Mesendoderm (in vitro differentiated cells): ENCODE measurements at regions not wholly inside any gene's neighbourhood (a gene's known extent, or its start where the extent isn't known, plus 50 kb on each side); places are given as distances from the start of the nearest gene placed in this dataset.

ENCODE experiments used
- DNase-seq: peaks from one replicate; pipeline ENCODE4 v3.0.0; 2013
- H2AK5ac ChIP-seq: 2 replicates; pipeline ENCODE4 v1.6.1; 2013; ENCODE audit warnings: low read length, inconsistent platforms
- H2BK120ac ChIP-seq: 2 replicates; pipeline ENCODE4 v1.6.1; 2013; ENCODE audit warnings: low read depth, mild to moderate bottlenecking, low read length, moderate library complexity, mixed read lengths
- H2BK15ac ChIP-seq: replicated peaks from 2 replicates; pipeline ENCODE4 v1.6.1; 2013; ENCODE audit warnings: low read depth, mild to moderate bottlenecking, moderate library complexity
- H2BK5ac ChIP-seq: 2 replicates; pipeline ENCODE4 v1.6.1; 2013; ENCODE audit warnings: low read length, inconsistent platforms
- H3K18ac ChIP-seq: 2 replicates; pipeline ENCODE4 v1.6.1; 2013; ENCODE audit warnings: mild to moderate bottlenecking, low read length, mixed read lengths
- H3K23ac ChIP-seq: one replicate; pipeline ENCODE4 v1.6.1; 2013; ENCODE audit warnings: low read length
- H3K27ac ChIP-seq: 2 replicates; pipeline ENCODE4 v1.5.1; 2013; ENCODE audit warnings: low read depth, mild to moderate bottlenecking, inconsistent platforms, low read length, moderate library complexity
- H3K27me3 ChIP-seq: 2 replicates; pipeline ENCODE4 v1.6.1; 2013; ENCODE audit warnings: low read length, control low read depth, mild to moderate bottlenecking, inconsistent platforms; ENCODE audit not compliant: insufficient read depth, poor library complexity
- H3K36me3 ChIP-seq: 2 replicates; pipeline ENCODE4 v1.6.1; 2013; ENCODE audit warnings: low read length, inconsistent platforms; ENCODE audit not compliant: control insufficient read depth, insufficient read depth
- H3K4ac ChIP-seq: one replicate; pipeline ENCODE4 v1.6.1; 2013; ENCODE audit warnings: low read depth, mild to moderate bottlenecking, low read length, moderate library complexity
- H3K4me1 ChIP-seq: 2 replicates; pipeline ENCODE4 v1.6.1; 2013; ENCODE audit warnings: low read depth, low read length, inconsistent platforms; ENCODE audit not compliant: control insufficient read depth
- H3K4me2 ChIP-seq: 2 replicates; pipeline ENCODE4 v1.6.1; 2013; ENCODE audit warnings: low read length
- H3K4me3 ChIP-seq: 2 replicates; pipeline ENCODE4 v1.5.1; 2013; ENCODE audit warnings: mild to moderate bottlenecking, low read length
- H3K56ac ChIP-seq: one replicate; pipeline ENCODE4 v1.6.1; 2013; ENCODE audit warnings: low read length
- H3K79me1 ChIP-seq: 2 replicates; pipeline ENCODE4 v1.6.1; 2013; ENCODE audit warnings: low read length, inconsistent platforms
- H3K79me2 ChIP-seq: 2 replicates; pipeline ENCODE4 v1.6.1; 2013; ENCODE audit warnings: mild to moderate bottlenecking, low read length; ENCODE audit not compliant: control insufficient read depth, insufficient read depth
- H3K9ac ChIP-seq: 2 replicates; pipeline ENCODE4 v1.6.1; 2013; ENCODE audit warnings: low read length, inconsistent platforms
- H4K5ac ChIP-seq: one replicate; pipeline ENCODE4 v1.6.1; 2013; ENCODE audit warnings: low read length
- H4K8ac ChIP-seq: one replicate; pipeline ENCODE4 v1.6.1; 2013; ENCODE audit warnings: low read depth, mild to moderate bottlenecking, control low read depth, low read length, moderate library complexity
- WGBS: extraction: QIAGEN DNeasy Blood & Tissue Kit; methylation state at CpG from one replicate; pipeline ENCODE4 v1.1.7; 2013; ENCODE audit warnings: low lambda C conversion rate, missing lambda C conversion rate; ENCODE audit not compliant: insufficient coverage; ENCODE audit errors: extremely low coverage; 5-methylcytosine and 5-hydroxymethylcytosine counted together

DNA sequence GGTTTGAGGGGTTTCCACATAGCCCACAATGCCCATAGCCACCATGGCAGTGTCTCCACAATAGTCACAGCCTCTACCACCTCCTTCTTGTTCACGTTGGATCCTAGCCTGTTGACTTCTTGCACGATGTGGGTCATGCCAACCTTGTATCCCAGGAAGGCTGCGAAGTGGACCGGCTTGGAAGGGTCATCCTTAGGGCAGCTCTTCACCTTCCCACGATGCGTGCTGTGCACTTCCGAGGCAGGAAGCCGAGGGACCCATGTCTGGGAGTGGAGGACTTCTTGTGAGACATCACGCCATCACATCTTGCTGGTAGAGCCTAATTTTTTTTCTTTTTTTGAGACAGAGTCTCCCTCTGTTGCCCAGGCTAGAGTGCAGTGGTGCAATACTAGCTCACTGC is 144.6 kb upstream of the ASB18 start:
- Histone ChIP-seq H3K56ac (no peak overlapping the region), H3K27me3 (no peaks in the 10 kb centered on the region), H3K4me1 (no peaks in the 10 kb centered on the region), H3K9ac (no peak overlapping the region), H2AK5ac (no peak overlapping the region), H2BK5ac (no peak overlapping the region), H2BK120ac (no peak overlapping the region), H3K79me1 (no peaks in the 10 kb centered on the region), H3K79me2 (no peaks in the 10 kb centered on the region), H2BK15ac (no peak overlapping the region), H3K4me3 (no peak overlapping the region), H3K4ac (no peak overlapping the region), H3K27ac (no peak overlapping the region), H3K4me2 (no peak overlapping the region), H3K36me3 (no peaks in the 10 kb centered on the region), H3K18ac (no peak overlapping the region), H4K8ac (no peak overlapping the region), H3K23ac (no peak overlapping the region), H4K5ac (no peak overlapping the region)
- DNase-seq, result no peak
- no CpG with 5 or more reads among the region's 9 CpGs for WGBS

DNA sequence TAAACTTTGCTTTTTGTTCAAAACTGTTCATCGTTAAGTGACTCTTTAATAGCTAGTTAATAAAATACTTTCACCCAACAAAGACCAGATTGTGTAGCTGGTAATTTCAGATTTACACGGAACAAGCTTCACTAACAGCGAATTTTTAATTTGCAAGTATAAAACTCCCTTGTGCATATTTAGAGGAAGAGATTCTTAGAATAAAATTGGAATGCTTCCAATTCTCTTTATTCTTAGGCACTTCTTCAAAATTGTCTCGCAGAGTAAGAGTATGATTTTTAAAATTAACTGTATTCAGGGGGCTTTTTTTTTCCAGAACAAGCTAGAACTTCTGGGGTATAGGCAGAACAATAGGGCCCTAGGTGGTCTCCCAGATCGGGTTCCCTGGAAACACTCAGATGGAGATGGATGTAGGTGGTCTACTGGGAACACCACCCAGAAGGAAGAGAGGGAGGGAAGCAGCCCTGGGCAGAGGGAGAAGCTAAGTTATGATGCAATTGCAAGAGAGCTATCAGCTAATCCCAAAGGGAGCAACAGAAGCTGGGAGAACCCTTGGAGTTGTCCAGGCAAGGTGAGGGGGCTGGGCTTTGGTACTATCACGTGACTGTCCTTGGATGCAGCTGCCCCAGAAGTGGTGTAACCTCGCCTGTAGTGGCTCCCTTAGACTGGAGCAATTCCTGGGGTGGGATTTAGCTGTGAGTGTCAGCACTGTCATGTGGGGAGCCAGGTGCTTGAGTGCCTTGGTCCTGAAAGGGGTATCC is 151.7 kb upstream of the ASB18 start:
- no peak overlapping the region for H3K56ac ChIP-seq
- H3K27me3 ChIP-seq, result no peaks in the 10 kb centered on the region
- no peak overlapping the region for H3K27ac ChIP-seq
- H2BK5ac ChIP-seq, result no peak overlapping the region
- no peak overlapping the region for H3K4me3 ChIP-seq
- H4K8ac ChIP-seq, result no peak overlapping the region
- no peaks in the 10 kb centered on the region for H3K4me1 ChIP-seq
- H3K18ac ChIP-seq, result no peak overlapping the region
- no peak overlapping the region for H3K4ac ChIP-seq
- no peaks in the 10 kb centered on the region for H3K36me3 ChIP-seq
- H3K9ac ChIP-seq, result no peak overlapping the region
- no peak overlapping the region for H2BK15ac ChIP-seq
- H2BK120ac ChIP-seq, result no peak overlapping the region
- no peak overlapping the region for H3K23ac ChIP-seq
- no peak overlapping the region for H4K5ac ChIP-seq
- no peak for DNase-seq
- H3K79me2 ChIP-seq, result no peaks in the 10 kb centered on the region
- no peaks in the 10 kb centered on the region for H3K79me1 ChIP-seq
- H3K4me2 ChIP-seq, result no peak overlapping the region
- WGBS, result no CpG with 5 or more reads among the region's 7 CpGs
- no peak overlapping the region for H2AK5ac ChIP-seq

DNA sequence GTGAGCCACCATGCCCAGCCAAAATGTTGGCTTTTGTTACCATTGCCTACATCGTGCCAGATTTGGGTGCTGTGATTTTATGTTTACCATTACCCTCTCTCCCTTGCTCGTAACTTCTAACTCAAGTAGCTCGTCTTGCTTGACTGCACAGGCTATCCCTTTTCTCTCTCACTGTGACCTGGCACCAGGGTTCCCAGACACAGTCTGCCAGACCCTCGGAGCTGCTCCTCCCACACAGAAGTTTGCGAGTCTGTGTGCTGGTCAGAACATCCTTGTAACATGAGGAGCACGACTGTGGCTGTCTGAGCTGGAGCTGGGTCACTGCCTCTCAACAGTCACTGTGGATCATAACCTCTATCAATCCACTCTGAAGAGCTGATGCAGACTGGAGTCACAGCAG is 152.5 kb upstream of the ACKR3 start:
- no peak overlapping the region for H3K23ac ChIP-seq
- no peak overlapping the region for H3K18ac ChIP-seq
- H3K4me1 ChIP-seq, result no peaks in the 10 kb centered on the region
- H3K56ac ChIP-seq, result no peak overlapping the region
- no peak overlapping the region for H3K4me3 ChIP-seq
- H3K36me3 ChIP-seq, result no peaks in the 10 kb centered on the region
- H3K27ac ChIP-seq, result no peak overlapping the region
- H2BK120ac ChIP-seq, result no peak overlapping the region
- no peak overlapping the region for H2BK15ac ChIP-seq
- no peaks in the 10 kb centered on the region for H3K79me2 ChIP-seq
- no CpG with 5 or more reads among the region's 6 CpGs for WGBS
- H4K5ac ChIP-seq, result no peak overlapping the region
- no peak overlapping the region for H3K4ac ChIP-seq
- H3K9ac ChIP-seq, result no peak overlapping the region
- no peak for DNase-seq
- H2AK5ac ChIP-seq, result no peak overlapping the region
- no peaks in the 10 kb centered on the region for H3K79me1 ChIP-seq
- H4K8ac ChIP-seq, result no peak overlapping the region
- no peak overlapping the region for H2BK5ac ChIP-seq
- no peaks in the 10 kb centered on the region for H3K27me3 ChIP-seq
- H3K4me2 ChIP-seq, result no peak overlapping the region

DNA sequence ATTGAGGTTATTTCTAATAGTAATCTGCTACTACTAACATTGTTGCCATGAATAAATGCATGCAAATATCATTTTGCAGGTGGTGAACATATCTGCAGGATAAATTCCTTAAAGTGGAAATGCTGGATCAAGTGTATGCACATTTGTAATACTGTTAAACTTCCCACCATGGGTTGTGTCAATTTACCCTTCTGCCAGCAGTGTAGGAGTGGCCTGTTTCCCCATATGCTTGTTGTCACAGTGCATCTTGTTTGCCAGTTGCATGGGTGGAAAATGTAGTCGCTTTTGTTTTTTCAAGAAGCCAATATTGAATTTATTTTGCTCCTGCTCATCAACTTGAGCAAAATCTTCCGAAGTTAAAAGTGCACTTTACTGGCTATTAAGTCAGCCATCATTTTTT is 139.0 kb upstream of the ACKR3 start:
- Histone ChIP-seq H2BK5ac (no peak overlapping the region), H3K4me3 (no peak overlapping the region), H4K5ac (no peak overlapping the region), H3K4ac (no peak overlapping the region), H3K4me2 (no peak overlapping the region), H3K23ac (no peak overlapping the region), H3K56ac (no peak overlapping the region), H3K36me3 (no peaks in the 10 kb centered on the region), H3K27me3 (no peaks in the 10 kb centered on the region), H2BK120ac (no peak overlapping the region), H4K8ac (no peak overlapping the region), H3K79me2 (no peaks in the 10 kb centered on the region), H3K4me1 (no peaks in the 10 kb centered on the region), H3K18ac (no peak overlapping the region), H2BK15ac (no peak overlapping the region), H3K9ac (no peak overlapping the region), H3K79me1 (no peaks in the 10 kb centered on the region), H2AK5ac (no peak overlapping the region), H3K27ac (no peak overlapping the region)
- no peak for DNase-seq
- no CpG with 5 or more reads among the region's 2 CpGs for WGBS

DNA sequence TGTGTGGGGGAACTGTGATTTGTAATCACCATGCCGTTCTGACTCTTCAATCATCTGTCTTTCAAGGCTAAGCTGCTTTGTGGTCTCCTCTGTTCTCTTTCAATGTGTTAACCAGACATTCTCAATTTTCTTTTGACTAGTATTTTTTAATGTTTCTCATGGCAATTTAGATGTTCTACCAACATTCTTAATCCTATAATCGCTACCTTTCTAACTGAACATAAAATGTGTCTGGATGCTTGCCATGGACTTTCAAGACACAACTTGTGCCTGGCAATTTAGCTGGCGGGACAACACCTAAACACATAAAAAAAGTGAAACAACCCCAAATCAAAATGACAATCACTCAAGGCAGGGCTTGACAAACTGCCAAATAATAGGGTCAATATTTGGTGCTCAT is 135.0 kb upstream of the ACKR3 start:
- no peak overlapping the region for H3K18ac ChIP-seq
- WGBS, result no CpG with 5 or more reads among the region's 3 CpGs

More for the DNA sequence above, 135.0 kb upstream of the ACKR3 start:
- no peak overlapping the region for H2AK5ac ChIP-seq
- no peak overlapping the region for H2BK5ac ChIP-seq
- no peak overlapping the region for H3K23ac ChIP-seq
- no peak overlapping the region for H4K5ac ChIP-seq
- H3K4me2 ChIP-seq, result no peak overlapping the region
- H3K4ac ChIP-seq, result no peak overlapping the region
- H3K9ac ChIP-seq, result no peak overlapping the region
- H3K56ac ChIP-seq, result no peak overlapping the region
- no peaks in the 10 kb centered on the region for H3K36me3 ChIP-seq
- no peak overlapping the region for H4K8ac ChIP-seq
- no peak overlapping the region for H3K27ac ChIP-seq
- no peaks in the 10 kb centered on the region for H3K27me3 ChIP-seq
- H2BK15ac ChIP-seq, result no peak overlapping the region
- no peak for DNase-seq
- H3K4me1 ChIP-seq, result no peaks in the 10 kb centered on the region
- no peaks in the 10 kb centered on the region for H3K79me1 ChIP-seq
- no peak overlapping the region for H3K4me3 ChIP-seq
- no peak overlapping the region for H2BK120ac ChIP-seq
- no peaks in the 10 kb centered on the region for H3K79me2 ChIP-seq
